RWPE2 (cell line): ENCODE measurements at regions not wholly inside any gene's neighbourhood (a gene's known extent, or its start where the extent isn't known, plus 50 kb on each side); places are given as distances from the start of the nearest gene placed in this dataset.
"Not testable (repeated sequence)": the region's sequence is repeated elsewhere in the genome, so short reads cannot be mapped to it uniquely, and the experiment has no call there.

ENCODE experiments used
- ATAC-seq: fragments of 200-7000 bp; cut with Tn5 transposase; 3 replicates; pipeline ENCODE4 v1.9.1; 2021; ENCODE audit warnings: low read depth
- DNase-seq: peaks from one replicate; pipeline ENCODE4 v3.0.0-alpha.2; 2020; ENCODE audit warnings: low spot score
- H3K27ac ChIP-seq: fragments of 450-650 bp; 2 replicates; pipeline ENCODE4 v1.5.1; 2017; ENCODE audit warnings: mild to moderate bottlenecking; ENCODE audit not compliant: poor library complexity, severe bottlenecking
- H3K27me3 ChIP-seq: fragments of 250-450 bp; sonication (Bioruptor Pico); 2 replicates; pipeline ENCODE4 v1.5.1; 2021; ENCODE audit warnings: mild to moderate bottlenecking, moderate library complexity; ENCODE audit not compliant: insufficient read depth, poor library complexity, severe bottlenecking
- H3K36me3 ChIP-seq: fragments of 250-450 bp; sonication (Bioruptor Pico); 2 replicates; pipeline ENCODE4 v1.5.1; 2020; ENCODE audit warnings: low read depth, mild to moderate bottlenecking, moderate library complexity
- H3K4me1 ChIP-seq: fragments of 250-450 bp; sonication (Bioruptor Pico); 2 replicates; pipeline ENCODE4 v1.5.1; 2021; ENCODE audit warnings: mild to moderate bottlenecking, moderate library complexity; ENCODE audit not compliant: insufficient read depth, poor library complexity, severe bottlenecking
- H3K4me3 ChIP-seq: fragments of 250-450 bp; sonication (Bioruptor Pico); 2 replicates; pipeline ENCODE4 v1.5.1; 2021; ENCODE audit warnings: mild to moderate bottlenecking, moderate library complexity; ENCODE audit not compliant: severe bottlenecking
- H3K9me3 ChIP-seq: fragments of 250-450 bp; sonication (Bioruptor Pico); 2 replicates; pipeline ENCODE4 v1.5.1; 2021; ENCODE audit warnings: mild to moderate bottlenecking, moderate library complexity; ENCODE audit not compliant: severe bottlenecking
- CTCF ChIP-seq: fragments of 450-650 bp; IDR thresholded peaks from one replicate; pipeline ENCODE4 v1.5.1; 2017; ENCODE audit warnings: mild to moderate bottlenecking, moderate library complexity; ENCODE audit not compliant: poor library complexity, severe bottlenecking

GRCh38 chr3:56937580-56937979, 122.9 kb upstream of the SPATA12 start:
- H3K27ac ChIP-seq: no peak overlapping the region
- H3K4me1 ChIP-seq: no peaks in the 10 kb centered on the region
- no peaks in the 10 kb centered on the region for H3K36me3 ChIP-seq
- no peaks in the 10 kb centered on the region for H3K9me3 ChIP-seq
- no peaks in the 10 kb centered on the region for H3K27me3 ChIP-seq
- TF ChIP-seq CTCF: no peak
- H3K4me3 ChIP-seq: no peak overlapping the region
- ATAC-seq: no peak
- DNase-seq: no peak

GRCh38 chr3:56935811-56936210, 124.7 kb upstream of the SPATA12 start:
- DNase-seq (no peak), ATAC-seq (no peak)
- no peaks in the 10 kb centered on the region for H3K27me3 ChIP-seq
- no peaks in the 10 kb centered on the region for H3K9me3 ChIP-seq
- H3K27ac ChIP-seq: no peak overlapping the region
- H3K36me3 ChIP-seq: no peaks in the 10 kb centered on the region
- H3K4me3 ChIP-seq: no peak overlapping the region
- H3K4me1 ChIP-seq: peaks cover 5% of the 10 kb centered on the region
- TF ChIP-seq CTCF: no peak

GRCh38 chr3:56934481-56934880, 126.0 kb upstream of the SPATA12 start:
- not testable (repeated sequence) for H3K27ac ChIP-seq, H3K4me3 ChIP-seq, ATAC-seq, H3K9me3 ChIP-seq, H3K36me3 ChIP-seq, DNase-seq, H3K27me3 ChIP-seq
- H3K4me1 ChIP-seq: peaks cover 13% of the 10 kb centered on the region

- no peaks in the 10 kb centered on the region for H3K36me3 ChIP-seq
Measured at GRCh38 chr3:56933803-56934202, 126.7 kb upstream of the SPATA12 start.

GRCh38 chr3:56932866-56933265, 127.6 kb upstream of the SPATA12 start:
- peaks cover 13% of the 10 kb centered on the region for H3K4me1 ChIP-seq
- no peak overlapping the region for H3K27ac ChIP-seq
- DNase-seq: no peak
- ATAC-seq: no peak
- no peaks in the 10 kb centered on the region for H3K27me3 ChIP-seq
- H3K9me3 ChIP-seq: no peaks in the 10 kb centered on the region
- no peaks in the 10 kb centered on the region for H3K36me3 ChIP-seq
- no peak overlapping the region for H3K4me3 ChIP-seq
- no peak for TF ChIP-seq CTCF

More at GRCh38 chr3:56933803-56934202, 126.7 kb upstream of the SPATA12 start:
- ATAC-seq (no peak), DNase-seq (no peak)
- Histone ChIP-seq H3K9me3 (no peaks in the 10 kb centered on the region), H3K27me3 (no peaks in the 10 kb centered on the region), H3K4me1 (peaks cover 13% of the 10 kb centered on the region), H3K4me3 (no peak overlapping the region), H3K27ac (no peak overlapping the region)
- no peak for TF ChIP-seq CTCF
